ENCODE measurements at regions not wholly inside any gene's neighbourhood (a gene's known extent, or its start where the extent isn't known, plus 50 kb on each side); places are given as distances from the start of the nearest gene placed in this dataset.

DNA sequence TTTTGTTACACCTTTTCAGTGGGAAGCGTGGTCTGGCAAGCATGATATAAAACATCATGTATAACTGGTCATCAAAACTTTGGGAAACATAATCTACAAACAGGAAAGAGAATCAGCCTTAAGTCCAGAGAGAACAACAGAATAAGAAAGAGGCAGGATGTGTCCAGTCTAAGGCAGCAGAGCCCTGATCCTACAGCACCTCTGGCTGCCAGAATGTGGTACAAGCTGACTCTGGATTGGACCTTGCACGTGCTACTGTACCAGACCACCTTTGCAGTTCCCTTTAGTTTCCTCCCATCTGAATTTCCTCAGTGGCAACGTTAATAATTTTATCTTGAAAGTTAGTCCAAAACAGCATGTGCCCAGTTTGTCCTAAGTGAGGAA is 824.6 kb upstream of the IGFBP3 start:
- no peak for TF ChIP-seq MAZ (IDR thresholded peaks at IDR 0.05; ENCODE audit: borderline replicate concordance, low read depth, low read length)
- TF ChIP-seq SMC3 (IDR thresholded peaks at IDR 0.05; ENCODE audit: low read depth, low read length): no peak
- TF ChIP-seq CHD1 (IDR thresholded peaks at IDR 0.05; ENCODE audit: low read depth, low read length): no peak
- no peak for TF ChIP-seq POLR2A (IDR thresholded peaks at IDR 0.05; ENCODE audit: low read depth, low read length)
- no peak for TF ChIP-seq CEBPB (IDR thresholded peaks at IDR 0.05; ENCODE audit: low read depth, low read length)
- TF ChIP-seq NFE2L2 (IDR thresholded peaks at IDR 0.05; ENCODE audit: low read depth, low read length): no peak
- TF ChIP-seq FOS (IDR thresholded peaks at IDR 0.05; ENCODE audit: low read depth, low read length): no peak
- no peak for TF ChIP-seq MXI1 (IDR thresholded peaks at IDR 0.05; ENCODE audit: borderline replicate concordance, low read depth, low read length)
- TF ChIP-seq, protein P1, sequence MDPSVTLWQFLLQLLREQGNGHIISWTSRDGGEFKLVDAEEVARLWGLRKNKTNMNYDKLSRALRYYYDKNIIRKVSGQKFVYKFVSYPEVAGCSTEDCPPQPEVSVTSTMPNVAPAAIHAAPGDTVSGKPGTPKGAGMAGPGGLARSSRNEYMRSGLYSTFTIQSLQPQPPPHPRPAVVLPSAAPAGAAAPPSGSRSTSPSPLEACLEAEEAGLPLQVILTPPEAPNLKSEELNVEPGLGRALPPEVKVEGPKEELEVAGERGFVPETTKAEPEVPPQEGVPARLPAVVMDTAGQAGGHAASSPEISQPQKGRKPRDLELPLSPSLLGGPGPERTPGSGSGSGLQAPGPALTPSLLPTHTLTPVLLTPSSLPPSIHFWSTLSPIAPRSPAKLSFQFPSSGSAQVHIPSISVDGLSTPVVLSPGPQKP (IDR thresholded peaks at IDR 0.05; ENCODE audit: borderline replicate concordance, low read depth, low read length): no peak
- TF ChIP-seq, protein P2, sequence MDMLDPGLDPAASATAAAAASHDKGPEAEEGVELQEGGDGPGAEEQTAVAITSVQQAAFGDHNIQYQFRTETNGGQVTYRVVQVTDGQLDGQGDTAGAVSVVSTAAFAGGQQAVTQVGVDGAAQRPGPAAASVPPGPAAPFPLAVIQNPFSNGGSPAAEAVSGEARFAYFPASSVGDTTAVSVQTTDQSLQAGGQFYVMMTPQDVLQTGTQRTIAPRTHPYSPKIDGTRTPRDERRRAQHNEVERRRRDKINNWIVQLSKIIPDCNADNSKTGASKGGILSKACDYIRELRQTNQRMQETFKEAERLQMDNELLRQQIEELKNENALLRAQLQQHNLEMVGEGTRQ (IDR thresholded peaks at IDR 0.05; ENCODE audit: low read depth, low read length): no peak
- DNase-seq (peak; percentile 21), ATAC-seq (ENCODE audit: low read depth) (0 out of 2 replicates have a peak, but pooled peaks have one; percentile 53)
- Histone ChIP-seq H2BK5ac (ENCODE audit: low read depth, low read length, poor library complexity, severe bottlenecking) (no peak overlapping the region), H3K27me3 (ENCODE audit: control insufficient read depth, insufficient read depth, low read length) (no peaks in the 10 kb centered on the region), H2BK120ac (ENCODE audit: low read depth, low read length) (no peak overlapping the region), H3K9ac (ENCODE audit: low read depth, low read length) (no peak overlapping the region), H3K23ac (ENCODE audit: low read depth, low read length) (no peak overlapping the region), H3K36me3 (ENCODE audit: control insufficient read depth, insufficient read depth, low read length) (no peaks in the 10 kb centered on the region), H3K27ac (ENCODE audit: insufficient read depth, low read length) (no peak overlapping the region), H4K91ac (ENCODE audit: insufficient read depth, low read depth, low read length) (no peak overlapping the region), H3K14ac (replicated peaks; ENCODE audit: low read depth, low read length) (0 out of 2 replicates have a peak overlapping the region, but pooled peaks have one; percentile 40), H3K18ac (ENCODE audit: low read depth, low read length) (no peak overlapping the region; the same call in 1 of the 2 replicates), H4K8ac (ENCODE audit: low read depth in 2 of 2, low read length in 2 of 2) (0 out of 4 replicates have a peak overlapping the region, but pooled peaks of 1 of the 2 experiments have one; percentile 44), H3K4ac (ENCODE audit: low read depth, low read length) (no peak overlapping the region), H3K79me1 (ENCODE audit: low read depth in 1 of 2, low read length in 2 of 2) (no peaks in the 10 kb centered on the region), H4K20me1 (ENCODE audit: insufficient read depth, low read length) (no peaks in the 10 kb centered on the region), H2AK5ac (ENCODE audit: low read depth, low read length) (no peak overlapping the region), H2BK20ac (ENCODE audit: low read depth, low read length) (peak overlapping the region; percentile 8; the same call in 1 of the 2 replicates), H3K4me3 (ENCODE audit: insufficient read depth, low read depth, low read length) (no peak overlapping the region), H3K9me1 (ENCODE audit: insufficient read depth, low read length) (no peaks in the 10 kb centered on the region; the same call in 1 of the 2 replicates), H4K5ac (ENCODE audit: low read depth, low read length) (no peak overlapping the region), H3K56ac (ENCODE audit: extremely low read depth, insufficient read depth, low read length) (no peak overlapping the region), H3K9me3 (ENCODE audit: control insufficient read depth, insufficient read depth, low read length) (no peaks in the 10 kb centered on the region), H3K4me2 (ENCODE audit: low read depth, low read length) (no peak overlapping the region), H2BK15ac (ENCODE audit: low read depth, low read length) (0 out of 3 replicates have a peak overlapping the region, but pooled peaks have one; percentile 0), H2AK9ac (replicated peaks; ENCODE audit: low read depth, low read length, poor library complexity) (no peak overlapping the region), H2AFZ (replicated peaks; ENCODE audit: low read length, poor library complexity) (no peak overlapping the region), H3K4me1 (ENCODE audit: control insufficient read depth, insufficient read depth, low read length) (peaks cover 3% of the 10 kb centered on the region)
- POLR2A ChIA-PET (ENCODE audit: unreplicated experiment): no interaction called here
- 100% methylated on average over 1 of the region's 3 CpGs; no CpG with 5 or more reads in 1 of the 2 experiments for WGBS, 2 experiments (ENCODE audit: extremely low coverage in 2 of 2, insufficient read length in 1 of 2)
- CTCF ChIA-PET: no interaction called here
- intact Hi-C loops (cut with micrococcal nuclease) (no loop called here), in situ Hi-C loops (cut with MboI; ENCODE audit: low sequenced_read_pairs) (no loop called here), dilution Hi-C loops (cut with HindIII; ENCODE audit: low sequenced_read_pairs, unreplicated experiment) (no loop called here)
- no TSS peak for BruUV-seq (replicated peaks)

All from IMR-90 (cell line).